ENCODE measurements at regions not wholly inside any gene's neighbourhood (a gene's known extent, or its start where the extent isn't known, plus 50 kb on each side); places are given as distances from the start of the nearest gene placed in this dataset.

- H3K27me3 ChIP-seq (replicated peaks; ENCODE audit: insufficient read depth, low read length), result no peaks in the 10 kb centered on the region
These were observed 272.0 kb upstream of the GNAI1 start for GRCh38 chr7:79862447-79863210.

GRCh38 chr7:79855172-79855571, 279.5 kb upstream of the GNAI1 start:
- H3F3A ChIP-seq (ENCODE audit: insufficient read depth, low read length), result no peaks in the 10 kb centered on the region
- no peaks in the 10 kb centered on the region for H3K79me2 ChIP-seq (ENCODE audit: low read length)
- no peaks in the 10 kb centered on the region for H3K27me3 ChIP-seq (replicated peaks; ENCODE audit: insufficient read depth, low read length)
- DNase-seq, result no peak
- H3K9me3 ChIP-seq (replicated peaks; ENCODE audit: insufficient read depth, low read length), result no peaks in the 10 kb centered on the region
- no peaks in the 10 kb centered on the region for H3K4me1 ChIP-seq (ENCODE audit: low read length)
- no peaks in the 10 kb centered on the region for H3K9me2 ChIP-seq (replicated peaks; ENCODE audit: insufficient read depth, low read length)
- TF ChIP-seq EZH2phosphoT487 (IDR thresholded peaks at IDR 0.05; ENCODE audit: low read length) (no peak), CTCF (IDR thresholded peaks at IDR 0.05; ENCODE audit: low read length) (no peak), EZH2 (optimal IDR thresholded peaks at IDR 0.05; ENCODE audit: low read depth, low read length) (no peak)
- no peak overlapping the region for H3K27ac ChIP-seq (ENCODE audit: low read length)
- H3K36me3 ChIP-seq (replicated peaks; ENCODE audit: insufficient read depth, low read length), result no peaks in the 10 kb centered on the region
- H3K4me3 ChIP-seq (ENCODE audit: low read length), result no peak overlapping the region
- no peak overlapping the region for H3K9ac ChIP-seq (ENCODE audit: low read length)
- H2AFZ ChIP-seq (ENCODE audit: low read length), result no peak overlapping the region
- no peaks in the 10 kb centered on the region for H4K20me1 ChIP-seq (ENCODE audit: insufficient read depth, low read length)
- no peak overlapping the region for H3K4me2 ChIP-seq (ENCODE audit: low read depth, low read length)

More at GRCh38 chr7:79862447-79863210, 272.0 kb upstream of the GNAI1 start:
- H3K4me3 ChIP-seq (ENCODE audit: low read length), result no peak overlapping the region
- H2AFZ ChIP-seq (ENCODE audit: low read length), result no peak overlapping the region
- H3K9ac ChIP-seq (ENCODE audit: low read length), result no peak overlapping the region
- H3K36me3 ChIP-seq (replicated peaks; ENCODE audit: insufficient read depth, low read length), result no peaks in the 10 kb centered on the region
- no peak overlapping the region for H3K4me2 ChIP-seq (ENCODE audit: low read depth, low read length)
- H3K27ac ChIP-seq (ENCODE audit: low read length), result no peak overlapping the region
- no peaks in the 10 kb centered on the region for H3K9me2 ChIP-seq (replicated peaks; ENCODE audit: insufficient read depth, low read length)
- no peaks in the 10 kb centered on the region for H4K20me1 ChIP-seq (ENCODE audit: insufficient read depth, low read length)
- H3K4me1 ChIP-seq (ENCODE audit: low read length), result no peaks in the 10 kb centered on the region
- H3K9me3 ChIP-seq (replicated peaks; ENCODE audit: insufficient read depth, low read length), result no peaks in the 10 kb centered on the region
- no peak for TF ChIP-seq EZH2phosphoT487 (IDR thresholded peaks at IDR 0.05; ENCODE audit: low read length)
- TF ChIP-seq CTCF (IDR thresholded peaks at IDR 0.05; ENCODE audit: low read length), result no peak
- TF ChIP-seq EZH2 (optimal IDR thresholded peaks at IDR 0.05; ENCODE audit: low read depth, low read length), result no peak
- H3F3A ChIP-seq (ENCODE audit: insufficient read depth, low read length), result no peaks in the 10 kb centered on the region
- H3K79me2 ChIP-seq (ENCODE audit: low read length), result no peaks in the 10 kb centered on the region
- DNase-seq, result no peak

GRCh38 chr7:79854621-79855020, 280.0 kb upstream of the GNAI1 start:
- Histone ChIP-seq H3K9ac (ENCODE audit: low read length) (no peak overlapping the region), H3K27me3 (replicated peaks; ENCODE audit: insufficient read depth, low read length) (no peaks in the 10 kb centered on the region), H3K9me2 (replicated peaks; ENCODE audit: insufficient read depth, low read length) (no peaks in the 10 kb centered on the region), H4K20me1 (ENCODE audit: insufficient read depth, low read length) (no peaks in the 10 kb centered on the region), H3F3A (ENCODE audit: insufficient read depth, low read length) (no peaks in the 10 kb centered on the region), H3K4me2 (ENCODE audit: low read depth, low read length) (no peak overlapping the region), H3K27ac (ENCODE audit: low read length) (no peak overlapping the region), H3K36me3 (replicated peaks; ENCODE audit: insufficient read depth, low read length) (no peaks in the 10 kb centered on the region), H3K4me1 (ENCODE audit: low read length) (no peaks in the 10 kb centered on the region), H3K4me3 (ENCODE audit: low read length) (no peak overlapping the region), H3K9me3 (replicated peaks; ENCODE audit: insufficient read depth, low read length) (no peaks in the 10 kb centered on the region), H3K79me2 (ENCODE audit: low read length) (no peaks in the 10 kb centered on the region), H2AFZ (ENCODE audit: low read length) (no peak overlapping the region)
- DNase-seq, result no peak
- no peak for TF ChIP-seq CTCF (IDR thresholded peaks at IDR 0.05; ENCODE audit: low read length)
- TF ChIP-seq EZH2 (optimal IDR thresholded peaks at IDR 0.05; ENCODE audit: low read depth, low read length), result no peak
- TF ChIP-seq EZH2phosphoT487 (IDR thresholded peaks at IDR 0.05; ENCODE audit: low read length), result no peak
